Renal cortex interstitium (tissue), 11 donors: ENCODE measurements at regions not wholly inside any gene's neighbourhood (a gene's known extent, or its start where the extent isn't known, plus 50 kb on each side); places are given as distances from the start of the nearest gene placed in this dataset.
"Not testable (repeated sequence)": the region's sequence is repeated elsewhere in the genome, so short reads cannot be mapped to it uniquely, and the experiment has no call there.

Source experiments
- DNase-seq, 11 donors: peaks; one replicate each; pipeline ENCODE4 v3.0.0-alpha.2; 2013; ENCODE audit warnings: low read depth in 9 of 11, low spot score in 4 of 11; ENCODE audit errors: extremely low read depth in 1 of 11

DNA sequence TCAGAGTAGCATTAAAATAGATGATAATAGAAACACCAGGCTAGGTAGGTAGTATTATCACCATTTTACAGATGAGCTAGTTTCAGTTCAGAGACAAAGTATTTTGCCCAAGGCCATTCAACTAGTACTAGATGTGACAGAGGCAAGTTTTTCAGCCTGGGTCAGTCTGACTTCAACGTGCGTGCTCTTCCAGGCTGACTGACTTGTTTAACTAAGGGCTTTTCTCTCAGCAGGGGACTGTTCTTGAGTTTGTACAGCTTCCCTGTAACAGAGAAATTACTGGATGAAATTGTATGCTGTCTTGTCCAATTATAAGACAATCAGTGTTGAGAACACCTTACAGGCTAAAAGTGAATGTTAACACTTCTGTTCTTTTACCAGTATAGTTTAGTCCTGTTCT lies 333.5 kb upstream of the MAN1A1 start:
- DNase-seq = no peak

DNA sequence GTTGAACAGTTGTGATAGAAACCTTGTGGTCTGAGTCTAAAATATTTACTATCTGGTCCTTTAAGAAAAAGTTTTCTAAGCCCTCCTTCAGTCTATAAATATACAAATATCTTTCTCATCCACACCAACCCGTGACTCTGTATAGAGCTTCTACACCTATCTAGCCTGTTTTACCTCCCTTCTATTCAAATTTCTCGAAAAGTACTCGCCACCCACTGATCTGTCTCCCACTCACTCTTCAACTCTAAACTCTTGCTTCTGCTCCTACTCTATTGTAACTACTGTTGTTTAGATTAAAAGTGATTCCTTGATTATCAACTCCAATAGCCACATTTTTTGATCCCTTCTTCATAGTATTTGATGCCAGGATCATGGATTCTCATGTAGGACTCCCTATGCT lies 329.4 kb upstream of the MAN1A1 start:
- DNase-seq = no peak

DNA sequence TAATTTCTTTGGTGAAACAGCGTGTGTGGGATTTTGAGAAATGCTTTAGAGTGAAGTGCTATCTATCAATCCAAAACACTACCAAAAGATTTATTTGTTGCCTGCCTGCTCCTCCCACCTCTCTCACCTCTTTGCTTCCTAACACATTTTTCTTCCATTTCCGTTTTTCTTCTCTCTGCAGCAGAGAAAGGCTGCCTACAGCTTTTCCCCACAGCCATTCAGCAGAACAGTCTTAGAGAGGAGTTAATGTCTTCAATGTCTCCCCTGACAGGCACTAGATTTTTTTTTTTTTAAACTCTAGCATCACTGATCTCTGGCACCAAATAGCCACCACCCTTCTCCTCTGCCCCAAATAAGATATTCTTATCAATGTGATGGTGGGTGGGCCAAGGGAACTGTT lies 327.8 kb upstream of the MAN1A1 start:
- no peak for DNase-seq

DNA sequence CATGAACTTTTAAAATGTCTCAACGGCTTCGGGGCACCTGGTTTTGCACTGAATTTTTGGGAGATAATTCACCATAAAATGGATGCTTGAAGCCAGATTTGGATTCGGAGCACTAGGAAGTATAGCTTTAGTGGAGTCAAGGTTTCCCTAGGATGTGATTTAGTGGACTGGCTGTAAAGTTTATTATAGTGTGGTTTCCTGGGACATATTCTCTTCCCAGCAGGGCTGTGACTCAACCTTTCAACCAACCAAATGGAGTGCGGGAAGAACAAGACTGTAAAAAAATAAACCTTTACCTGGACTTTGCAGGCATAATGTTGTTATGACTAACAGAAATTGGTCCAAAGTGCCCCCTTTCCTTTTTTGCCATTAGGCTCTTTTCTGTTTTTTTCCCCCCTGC lies 327.4 kb upstream of the MAN1A1 start:
- DNase-seq = no peak

DNA sequence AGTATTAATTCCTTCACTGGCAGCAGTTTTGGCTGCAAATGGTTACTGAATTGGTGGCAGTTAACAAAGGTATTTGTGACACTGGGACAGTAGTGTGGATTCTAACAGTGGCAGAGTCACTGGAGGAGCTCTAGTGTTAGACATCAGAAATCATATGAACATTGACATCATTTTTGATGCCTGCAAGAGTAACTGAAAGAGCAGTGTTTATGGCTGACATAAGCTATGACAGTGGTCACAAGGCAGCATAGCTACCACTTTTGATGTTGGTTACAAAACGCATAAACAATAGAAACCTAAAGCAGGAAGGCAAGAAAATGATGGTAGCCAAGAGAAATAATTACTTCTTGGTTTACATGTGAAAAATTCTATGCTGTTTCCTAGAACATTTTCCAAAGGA lies 326.7 kb upstream of the MAN1A1 start:
- DNase-seq = no peak

DNA sequence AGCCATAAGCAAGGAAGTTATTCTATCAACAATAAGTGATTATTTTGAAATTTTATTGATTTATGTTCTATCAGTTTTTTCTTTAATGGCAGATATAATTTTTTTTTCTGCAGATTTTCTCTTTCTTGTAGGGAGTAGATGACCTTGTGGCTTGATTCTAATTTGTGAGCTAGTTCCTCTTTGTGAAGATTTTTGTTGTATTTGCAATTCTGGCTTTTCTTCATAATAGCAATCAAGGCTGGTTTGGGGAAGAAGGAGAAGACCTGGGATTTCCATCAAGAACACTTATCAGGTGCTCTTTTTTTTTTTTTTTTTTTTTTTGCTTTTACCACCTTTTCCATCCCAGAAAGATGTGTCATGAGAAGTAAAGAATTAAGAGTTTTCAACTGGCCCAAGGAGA lies 324.2 kb upstream of the MAN1A1 start:
- DNase-seq = no peak

DNA sequence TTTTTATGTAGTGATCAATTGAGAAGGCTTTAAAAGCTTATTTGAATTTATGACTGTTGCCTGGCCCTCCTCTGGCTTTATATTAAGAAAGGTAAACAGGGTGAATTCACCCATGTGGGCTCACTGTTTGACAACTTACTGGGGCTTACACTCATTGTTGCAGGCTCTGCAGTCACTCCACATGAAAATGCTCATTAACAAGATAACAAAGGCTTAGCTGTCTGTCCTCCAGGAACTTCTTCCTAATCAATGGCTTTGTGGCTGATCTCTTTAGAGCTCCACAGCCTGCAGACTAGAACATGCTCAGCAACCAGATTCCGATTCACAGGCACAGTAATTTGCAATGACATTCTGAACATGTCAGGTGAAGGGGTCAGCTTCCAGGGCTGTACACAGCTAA lies 323.2 kb upstream of the MAN1A1 start:
- DNase-seq = no peak

- DNase-seq = no peak
Observed at GRCh38 chr6:119671105-119671504, 321.5 kb upstream of the MAN1A1 start.

DNA sequence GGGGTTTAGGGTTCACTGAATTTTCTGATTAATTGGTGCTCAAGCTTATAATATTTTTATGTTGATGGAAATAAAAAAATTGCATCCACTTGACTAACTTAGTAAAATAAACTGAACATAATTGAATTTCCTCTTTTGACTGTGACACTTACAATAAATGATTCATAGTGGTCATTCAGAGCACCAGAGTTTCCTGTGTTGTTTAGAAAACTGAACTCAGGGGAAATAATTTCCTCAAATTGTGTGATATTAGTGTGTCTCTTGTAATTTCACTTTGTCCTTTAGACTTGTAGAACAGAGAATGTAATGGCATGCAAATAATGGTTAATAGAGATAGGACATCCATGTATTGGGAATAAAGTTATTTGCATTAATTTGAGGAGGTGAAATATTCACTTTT lies 319.7 kb upstream of the MAN1A1 start:
- no peak for DNase-seq

DNA sequence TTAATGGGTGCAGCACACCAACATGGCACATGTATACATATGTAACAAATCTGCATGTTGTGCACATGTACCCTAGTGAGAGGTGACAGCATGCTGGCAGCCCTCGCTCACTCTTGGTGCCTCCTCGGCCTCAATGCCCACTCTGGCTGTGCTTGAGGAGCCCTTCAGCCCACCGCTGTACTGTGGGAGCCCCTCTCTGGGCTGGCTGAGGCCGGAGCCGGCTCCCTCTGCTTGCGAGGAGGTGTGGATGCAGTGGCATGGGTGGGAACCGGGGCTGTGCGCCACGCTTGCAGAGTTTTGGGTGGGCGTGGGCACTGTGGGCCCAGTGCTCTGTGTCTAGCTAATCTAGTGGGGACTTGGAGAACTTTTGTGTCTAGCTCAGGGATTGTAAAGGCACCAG lies 315.9 kb upstream of the MAN1A1 start:
- DNase-seq = not testable (repeated sequence)

GRCh38 chr6:119661628-119662027 lies 312.1 kb upstream of the MAN1A1 start:
- DNase-seq = no peak

DNA sequence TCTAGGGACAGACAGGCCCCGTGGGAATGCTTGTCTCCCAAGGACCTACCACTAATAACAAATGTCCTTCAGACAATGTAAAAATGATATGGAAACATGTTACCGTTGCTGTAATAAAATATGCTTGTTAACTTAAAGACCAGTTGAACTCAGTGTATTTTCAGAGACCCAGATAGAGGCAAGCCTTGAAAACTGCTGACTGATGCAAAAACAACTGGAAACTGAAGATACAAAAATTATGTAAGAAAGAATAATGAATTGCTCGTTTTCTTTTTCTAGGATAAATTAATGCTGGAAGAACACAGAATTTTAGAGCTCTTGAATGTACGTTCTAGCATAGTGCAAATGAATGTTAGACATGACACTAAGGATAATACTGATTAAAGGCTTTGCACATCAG lies 311.5 kb upstream of the MAN1A1 start:
- DNase-seq = no peak

DNA sequence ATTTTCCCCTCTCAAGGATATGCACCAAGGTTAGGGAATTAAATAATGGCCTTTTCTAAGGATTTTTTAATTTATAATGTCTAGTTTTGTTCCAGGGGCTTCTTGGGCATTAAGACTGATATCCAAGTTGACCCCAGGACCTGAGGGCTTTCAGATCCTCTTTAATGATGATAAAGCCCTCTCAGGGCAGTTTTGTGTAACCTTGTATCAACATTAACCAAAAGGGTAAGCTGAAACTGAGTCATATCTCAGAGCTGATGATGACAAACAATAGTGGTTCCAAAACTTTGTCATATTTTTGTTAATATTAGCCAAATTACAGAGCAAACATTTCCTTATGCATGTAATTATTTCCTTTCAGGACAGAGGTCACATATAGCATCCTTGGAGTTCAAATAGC lies 309.4 kb upstream of the MAN1A1 start:
- no peak for DNase-seq

DNA sequence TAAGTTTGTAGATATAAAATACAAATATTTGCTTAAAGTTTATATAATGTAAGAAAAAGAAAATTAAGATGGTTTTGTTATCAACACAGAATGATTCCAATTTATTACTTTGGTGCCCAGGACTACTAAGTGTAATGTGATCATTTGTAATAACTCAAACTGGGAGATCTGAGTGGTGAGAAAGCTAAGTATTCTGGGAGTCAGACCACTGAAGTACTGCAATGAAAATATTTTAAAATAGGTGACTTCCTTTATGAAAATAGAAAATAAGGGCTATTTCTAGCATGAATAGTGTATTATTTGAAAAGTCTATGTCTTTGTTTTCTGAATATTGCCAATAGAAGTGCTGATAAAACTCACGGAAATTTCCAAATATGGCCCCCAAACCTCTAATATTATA lies 305.6 kb upstream of the MAN1A1 start:
- no peak for DNase-seq

- DNase-seq = no peak
Observed at GRCh38 chr6:119653329-119653728, 303.8 kb upstream of the MAN1A1 start.

DNA sequence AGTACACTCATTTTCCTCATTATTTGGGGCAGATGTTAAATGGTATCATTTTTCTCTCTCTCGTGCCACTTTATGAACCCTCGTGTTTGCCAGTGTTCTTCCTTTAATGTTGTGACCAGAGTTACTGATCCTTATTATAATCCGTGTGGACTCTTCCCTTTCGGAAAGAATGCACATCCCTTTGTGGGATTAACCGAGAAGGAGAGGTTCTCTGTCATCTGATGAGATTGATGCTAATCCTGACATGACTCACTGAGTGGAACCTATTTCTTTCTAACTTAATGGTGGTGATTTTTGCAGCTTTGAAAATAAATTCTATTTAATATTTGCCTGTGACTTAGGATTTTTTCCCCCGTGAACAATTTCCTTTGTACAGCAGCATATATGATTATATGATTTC lies 300.0 kb upstream of the MAN1A1 start:
- no peak for DNase-seq

GRCh38 chr6:119647309-119647708 lies 297.7 kb upstream of the MAN1A1 start:
- no peak for DNase-seq

DNA sequence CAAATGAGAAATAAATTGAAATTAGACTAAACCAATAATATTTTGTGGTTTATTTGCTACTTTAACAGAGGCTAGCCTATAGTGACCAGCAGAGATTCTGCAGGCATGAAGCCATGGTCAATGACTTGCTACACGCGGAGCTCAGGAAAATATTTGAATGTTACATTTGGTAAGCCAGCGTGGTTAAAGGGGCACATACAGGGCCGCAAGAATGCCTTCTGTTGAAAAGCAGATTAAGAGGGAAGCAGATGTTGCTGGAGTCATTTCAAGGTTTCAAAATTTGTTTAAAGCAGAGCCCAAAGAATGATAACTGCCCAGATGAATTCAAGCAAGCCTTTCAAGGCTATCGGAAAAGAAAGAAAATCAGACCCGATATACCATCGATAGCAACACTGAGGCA lies 294.3 kb upstream of the MAN1A1 start:
- no peak for DNase-seq

GRCh38 chr6:119637768-119638167 lies 288.2 kb upstream of the MAN1A1 start:
- DNase-seq = no peak

DNA sequence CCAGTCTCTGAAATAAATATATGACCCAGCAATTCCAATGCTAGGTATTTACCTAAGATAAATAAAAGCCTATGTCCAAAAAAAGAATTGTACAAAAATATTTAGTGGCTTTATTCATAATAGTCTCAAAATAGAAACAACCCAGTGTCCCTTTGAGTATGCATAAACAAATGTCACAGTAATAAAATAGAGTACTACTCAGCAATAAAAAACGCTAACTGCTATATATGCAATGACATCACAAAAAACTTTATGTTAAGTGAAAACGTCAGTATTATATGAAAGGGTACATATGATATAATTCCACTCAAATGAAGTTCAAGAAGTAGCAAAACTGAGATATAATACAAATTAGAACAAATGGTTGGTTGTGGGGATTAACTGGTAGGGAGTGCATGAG lies 286.5 kb upstream of the MAN1A1 start:
- DNase-seq = no peak

- DNase-seq = no peak
Observed at GRCh38 chr6:119633461-119633860, 283.9 kb upstream of the MAN1A1 start.

- DNase-seq = no peak
Observed at GRCh38 chr6:119630561-119631192, 281.1 kb upstream of the MAN1A1 start.
